SIG-M5 treated with dmso at 0.1 percent for 504 hours (cell line): ENCODE measurements at regions not wholly inside any gene's neighbourhood (a gene's known extent, or its start where the extent isn't known, plus 50 kb on each side); places are given as distances from the start of the nearest gene placed in this dataset.
"Not testable (repeated sequence)": the region's sequence is repeated elsewhere in the genome, so short reads cannot be mapped to it uniquely, and the experiment has no call there.

Experiments
- DNase-seq: peaks from one replicate; lab custom pipeline; 2025; ENCODE audit not compliant: unreplicated experiment; lab: John Stamatoyannopoulos, UW

- DNase-seq, result no peak
These were observed 145.4 kb upstream of the TLE3 start for GRCh38 chr15:70242951-70243685.

GRCh38 chr15:70241561-70242320 lies 144.0 kb upstream of the TLE3 start:
- no peak for DNase-seq

DNA sequence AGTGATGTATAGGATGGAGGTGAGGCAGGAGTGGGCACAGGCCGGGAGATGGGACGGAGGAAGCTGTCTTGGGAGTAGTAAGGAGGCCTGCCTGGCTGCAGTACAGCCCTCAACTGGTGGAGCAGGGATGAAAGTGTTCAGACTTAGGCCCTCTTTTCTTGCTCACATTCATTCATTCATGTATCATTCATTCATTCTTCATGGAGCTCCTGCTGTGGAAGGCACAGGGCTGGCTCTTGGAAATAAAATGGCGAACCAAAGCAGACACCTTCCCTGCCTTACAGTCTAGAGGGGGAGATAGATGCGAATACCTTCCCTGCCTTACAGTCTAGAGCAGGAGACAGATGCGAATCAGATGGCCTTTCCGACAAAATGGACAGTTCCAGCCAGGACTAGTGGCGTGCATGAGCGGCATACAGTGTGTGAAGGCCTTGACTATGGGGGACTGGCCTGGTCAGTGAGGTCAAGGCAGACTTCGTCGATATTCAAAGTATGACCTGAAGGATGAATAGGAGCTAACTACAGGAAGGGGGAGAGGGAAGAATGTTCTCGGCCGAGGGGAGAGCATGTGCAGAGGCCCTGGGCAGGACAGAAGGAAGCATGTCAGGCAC lies 143.2 kb upstream of the TLE3 start:
- no peak for DNase-seq

- no peak for DNase-seq
These were observed 142.4 kb upstream of the TLE3 start for GRCh38 chr15:70240082-70240481.

GRCh38 chr15:70238917-70239316 lies 141.2 kb upstream of the TLE3 start:
- DNase-seq, result no peak

DNA sequence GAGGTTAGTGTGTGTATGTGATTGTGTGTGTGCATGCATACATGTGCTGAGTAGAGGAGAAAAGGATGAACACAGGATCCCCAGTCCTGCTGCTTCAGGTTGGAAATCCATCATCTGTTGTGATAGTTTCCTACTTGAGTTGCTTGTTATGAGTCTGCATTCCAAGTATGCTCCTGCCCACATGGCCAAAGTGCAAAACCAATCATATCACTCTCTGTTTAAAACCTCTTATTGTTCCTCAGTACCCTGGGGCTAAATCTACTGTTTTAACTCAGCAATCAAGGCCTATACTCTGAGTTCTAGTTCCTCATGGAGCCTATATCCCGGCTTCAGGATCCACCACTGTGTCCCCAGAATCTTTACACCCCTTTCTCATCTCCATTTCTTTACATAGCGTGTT lies 139.9 kb upstream of the TLE3 start:
- DNase-seq, result no peak

DNA sequence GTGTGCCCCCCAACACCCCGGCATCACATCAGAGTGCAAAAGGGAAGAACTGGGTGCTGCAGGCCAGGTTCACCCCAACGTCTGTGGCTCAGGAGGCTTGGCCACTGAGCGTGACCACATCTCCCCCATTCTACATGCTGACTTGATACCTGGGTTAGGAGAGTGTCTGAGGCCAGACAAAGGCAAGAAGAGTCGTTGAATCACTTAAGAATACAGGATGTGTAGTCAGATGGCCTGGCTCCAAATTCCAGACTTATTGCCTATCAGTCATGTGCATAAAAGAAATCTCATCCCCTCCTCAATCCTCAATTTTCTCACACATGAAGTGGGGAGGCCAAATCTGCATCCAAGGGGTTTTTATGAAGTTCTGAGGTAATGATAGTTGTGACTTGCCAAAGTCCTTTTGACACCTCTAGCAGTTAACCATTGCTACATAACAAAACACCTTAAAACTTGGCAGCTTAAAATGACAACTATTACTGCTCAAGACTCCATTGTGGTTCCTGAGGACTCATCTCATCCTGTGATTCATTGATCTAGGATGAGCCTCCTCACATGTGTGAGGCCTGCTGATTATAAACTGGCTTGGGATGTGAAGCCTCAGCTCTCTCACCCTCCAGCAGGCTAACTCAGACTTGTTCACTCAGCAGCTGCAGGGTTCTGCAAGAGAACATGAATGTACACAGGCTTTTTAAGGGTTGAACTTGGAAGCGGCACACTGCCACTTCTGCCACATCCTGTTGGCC lies 138.8 kb upstream of the TLE3 start:
- DNase-seq, result no peak

DNA sequence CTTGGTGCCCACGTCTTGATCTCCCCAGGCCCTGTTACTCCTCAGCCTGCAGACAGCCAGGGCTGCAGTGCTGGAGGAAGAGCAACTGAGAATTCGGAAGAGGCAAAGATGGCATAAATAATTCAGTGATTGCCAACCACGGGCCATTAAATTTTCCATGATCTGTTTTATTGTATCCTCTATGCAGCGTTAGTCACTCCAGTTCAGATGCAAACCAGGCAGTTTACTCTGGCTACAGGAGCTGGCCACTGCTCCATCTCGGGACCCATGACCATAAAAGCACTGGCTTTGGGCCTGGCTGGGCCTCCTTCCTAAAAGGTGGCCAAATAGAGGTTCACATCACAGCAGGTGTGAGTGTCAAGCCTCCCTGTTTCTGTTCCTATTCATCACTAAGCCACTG lies 137.6 kb upstream of the TLE3 start:
- DNase-seq, result no peak

GRCh38 chr15:70234256-70234905 lies 136.7 kb upstream of the TLE3 start:
- no peak for DNase-seq

- DNase-seq, result no peak
These were observed 133.8 kb upstream of the TLE3 start for GRCh38 chr15:70231484-70231883.

GRCh38 chr15:70227918-70228317 lies 130.2 kb upstream of the TLE3 start:
- not testable (repeated sequence) for DNase-seq

- no peak for DNase-seq
These were observed 129.4 kb upstream of the TLE3 start for GRCh38 chr15:70227147-70227546.

DNA sequence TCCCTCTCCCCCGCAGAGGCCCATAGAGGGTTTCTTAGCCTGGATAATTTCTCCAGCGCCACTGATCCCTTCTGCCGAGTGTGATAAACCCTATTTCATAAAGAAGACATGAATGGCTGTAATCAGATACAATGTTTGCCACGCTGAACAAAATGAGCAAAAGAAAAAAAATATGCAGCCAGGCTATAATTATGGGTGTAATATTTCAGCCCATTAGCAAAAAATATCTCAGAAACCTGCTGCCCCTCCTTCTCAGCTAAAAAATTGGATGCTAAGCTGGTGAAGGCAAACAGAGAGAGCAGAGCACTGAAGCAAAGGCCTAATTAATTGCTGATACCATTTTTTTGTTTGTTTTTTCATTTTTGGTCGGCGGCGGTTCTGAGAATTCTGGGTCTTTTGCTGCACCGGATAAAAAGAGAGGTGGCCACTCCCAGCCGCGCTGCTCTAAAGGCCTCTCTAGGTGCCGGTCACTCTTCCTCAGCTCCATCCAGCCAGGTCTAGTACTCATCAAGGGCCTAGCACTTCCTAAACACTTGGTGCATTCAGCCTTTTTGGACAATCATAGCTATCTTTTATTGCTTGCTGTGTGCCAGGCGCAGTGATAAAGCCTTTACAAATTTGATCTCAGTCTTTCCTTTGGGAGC lies 128.7 kb upstream of the TLE3 start:
- DNase-seq, result no peak

- no peak for DNase-seq
These were observed 127.7 kb upstream of the TLE3 start for GRCh38 chr15:70225416-70225815.

DNA sequence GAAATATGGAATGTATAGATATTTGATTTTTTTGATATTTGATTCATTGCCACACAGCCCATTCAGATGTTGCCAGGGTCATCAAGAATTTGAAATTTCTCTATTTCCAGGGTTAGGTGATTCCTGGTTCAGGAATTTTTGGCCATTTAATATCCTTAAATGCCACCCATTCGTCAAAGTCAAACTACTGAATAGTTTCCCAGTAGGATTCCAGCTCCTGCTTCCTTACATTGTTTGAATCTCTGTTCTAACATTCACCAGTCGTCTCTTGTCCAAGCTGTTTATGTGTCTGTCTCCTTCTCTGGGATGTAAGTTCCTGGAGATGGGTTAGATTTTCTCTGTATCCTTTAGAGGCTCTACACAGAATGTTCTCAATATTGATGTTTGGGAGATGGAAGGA lies 124.9 kb upstream of the TLE3 start:
- DNase-seq, result no peak

DNA sequence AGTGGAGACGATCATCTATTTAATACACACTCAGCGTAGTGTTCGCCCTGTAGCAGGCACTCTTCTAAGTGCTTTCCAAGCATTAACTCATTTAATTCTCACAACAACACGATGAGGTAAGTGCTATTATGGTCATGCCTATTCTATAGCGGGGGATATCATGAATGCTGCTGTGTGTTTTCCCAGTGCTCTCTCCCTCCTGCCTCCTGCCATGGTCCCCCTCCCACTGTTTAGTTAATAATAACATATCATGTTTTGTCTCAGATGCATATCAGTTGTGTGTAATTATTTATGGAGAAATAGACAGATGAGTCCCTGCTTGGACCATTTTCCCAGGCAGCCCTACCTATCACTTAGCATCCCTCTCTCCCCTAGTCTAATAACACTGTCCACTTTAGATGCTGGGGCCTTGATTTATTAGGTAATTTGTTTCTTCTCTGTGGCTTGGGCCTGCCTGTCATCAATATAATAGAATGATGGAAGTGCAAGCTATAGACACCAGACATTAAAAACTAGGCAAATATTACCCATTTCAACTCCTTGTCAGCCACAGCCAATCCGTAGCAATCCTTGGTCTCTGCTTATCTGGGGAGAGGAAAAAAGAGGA lies 122.9 kb upstream of the TLE3 start:
- no peak for DNase-seq

- no peak for DNase-seq
These were observed 122.2 kb upstream of the TLE3 start for GRCh38 chr15:70219966-70220365.

DNA sequence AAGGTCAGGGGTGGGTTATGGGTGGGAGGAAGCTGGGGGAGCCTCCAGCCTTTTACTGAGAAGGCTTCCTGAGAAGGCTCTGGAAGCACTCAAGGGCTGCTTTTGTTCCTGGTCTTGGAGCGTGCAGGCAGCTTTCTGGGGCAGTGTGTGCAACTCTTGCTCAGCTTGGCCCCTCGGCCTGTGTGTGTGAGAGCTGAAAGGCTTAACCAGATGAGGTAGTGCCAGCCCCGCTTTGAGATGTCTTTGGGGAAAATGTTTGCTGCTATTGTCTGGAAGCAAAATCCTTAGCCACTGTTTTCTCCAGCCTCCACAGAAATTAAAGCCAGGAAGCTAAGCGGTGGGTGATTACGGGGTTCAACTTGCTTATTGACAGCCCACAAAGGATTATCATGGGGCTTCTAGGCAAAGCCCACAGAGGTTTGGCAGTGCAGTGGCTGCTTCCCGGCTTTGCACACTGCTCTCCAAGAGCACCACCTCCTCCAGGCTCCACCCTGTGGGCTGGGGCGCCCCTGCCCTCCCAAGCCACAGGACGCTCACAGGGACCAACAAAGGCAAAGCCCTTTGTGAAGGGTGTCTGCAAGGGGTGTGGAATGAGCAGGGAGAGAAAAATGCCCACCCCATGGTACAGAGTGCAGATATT lies 121.7 kb upstream of the TLE3 start:
- DNase-seq, result no peak
